MCF 10A (cell line): ENCODE measurements at regions not wholly inside any gene's neighbourhood (a gene's known extent, or its start where the extent isn't known, plus 50 kb on each side); places are given as distances from the start of the nearest gene placed in this dataset.

Experiments
- BruUV-seq: library from RNA; stranded (reverse); fragments of 400-500 nt; replicated peaks from 2 replicates; lab custom pipeline; 2021; lab: Mats Ljungman, UMichigan
- CTCF ChIA-PET: fragments of 300-600 bp; sonication (Branson Sonifier 250); formaldehyde crosslinking; extraction: SDS; loops from one replicate; lab custom pipeline; 2021; ENCODE audit warnings: antibody characterized with exemption, inconsistent platforms; lab: Yijun Ruan, JAX
- POLR2A ChIA-PET: fragments of 300-600, 350-650 bp; sonication (Branson Sonifier 250); formaldehyde crosslinking; extraction: SDS; loops from one replicate; lab custom pipeline; 2020; ENCODE audit warnings: antibody characterized with exemption, inconsistent platforms; lab: Yijun Ruan, JAX
- DNase-seq: peaks from one replicate; pipeline ENCODE4 v3.0.0-alpha.2; 2018; ENCODE audit not compliant: unreplicated experiment
- H3K27ac Mint-ChIP-seq: one replicate; pipeline ENCODE4 v1.8.0; 2022; ENCODE audit warnings: mild to moderate bottlenecking, low read depth, mixed read lengths; ENCODE audit not compliant: unreplicated experiment
- H3K27me3 Mint-ChIP-seq: one replicate; pipeline ENCODE4 v1.8.0; 2022; ENCODE audit warnings: mixed read lengths; ENCODE audit not compliant: insufficient read depth, unreplicated experiment
- H3K36me3 Mint-ChIP-seq: one replicate; pipeline ENCODE4 v1.8.0; 2022; ENCODE audit warnings: mild to moderate bottlenecking, moderate library complexity, mixed read lengths; ENCODE audit not compliant: insufficient read depth, unreplicated experiment
- H3K4me1 Mint-ChIP-seq: one replicate; pipeline ENCODE4 v1.8.0; 2022; ENCODE audit warnings: mixed read lengths; ENCODE audit not compliant: insufficient read depth, unreplicated experiment
- H3K4me3 Mint-ChIP-seq: one replicate; pipeline ENCODE4 v1.8.0; 2022; ENCODE audit warnings: mild to moderate bottlenecking, moderate library complexity, mixed read lengths; ENCODE audit not compliant: unreplicated experiment
- H3K9me3 Mint-ChIP-seq: one replicate; pipeline ENCODE4 v1.8.0; 2022; ENCODE audit warnings: mixed read lengths; ENCODE audit not compliant: unreplicated experiment
- CTCF ChIP-seq: fragments of 200-600 bp; IDR thresholded peaks from one replicate; pipeline ENCODE4 v1.8.0; 2022; ENCODE audit warnings: antibody characterized with exemption, mild to moderate bottlenecking; ENCODE audit not compliant: unreplicated experiment
- intact Hi-C: fragments of 100-400 bp; cut with micrococcal nuclease; formaldehyde crosslinking; loops from 2 replicates; pipeline ENCODE4 v1.14.1; 2022

- Mint-ChIP-seq H3K27me3 (no peaks in the 10 kb centered on the region), H3K4me1 (peaks cover 12% of the 10 kb centered on the region), H3K27ac (peak overlapping the region; percentile 97), H3K9me3 (no peaks in the 10 kb centered on the region), H3K36me3 (no peaks in the 10 kb centered on the region), H3K4me3 (peak overlapping the region; percentile 21)
- ChIA-PET CTCF (interaction anchor here (0.7 to 5.3 kb wide), 4 partner anchors 28 to 275 kb away, joined by 3 to 39 read pairs (median 4); no protein-coding TSS in a partner anchor), POLR2A (interaction anchor here (1.3 to 7.4 kb wide), 6 partner anchors 9 to 40 kb away, joined by 3 to 160 read pairs (median 27); no protein-coding TSS in a partner anchor)
- no TSS peak for BruUV-seq
- intact Hi-C loops = no loop called here
- no peak for TF ChIP-seq CTCF
- no peak for DNase-seq
These were observed 63.8 kb upstream of the WNT7B start for GRCh38 chr22:46040471-46041465.

GRCh38 chr22:46041642-46042041 is 64.7 kb upstream of the WNT7B start:
- peaks cover 12% of the 10 kb centered on the region for H3K4me1 Mint-ChIP-seq
- H3K27ac Mint-ChIP-seq = peak overlapping the region; percentile 97
- TF ChIP-seq CTCF = no peak
- H3K4me3 Mint-ChIP-seq = peak overlapping the region; percentile 21
- no TSS peak for BruUV-seq
- ChIA-PET CTCF (interaction anchor here (0.7 to 5.3 kb wide), 3 partner anchors 34 to 63 kb away, joined by 3 to 39 read pairs (median 3); no protein-coding TSS in a partner anchor), POLR2A (interaction anchor here (0.6 to 7.4 kb wide), 8 partner anchors 9 to 733 kb away, joined by 3 to 160 read pairs (median 10); no protein-coding TSS in a partner anchor)
- intact Hi-C loops = no loop called here
- H3K9me3 Mint-ChIP-seq = no peaks in the 10 kb centered on the region
- no peaks in the 10 kb centered on the region for H3K27me3 Mint-ChIP-seq
- no peaks in the 10 kb centered on the region for H3K36me3 Mint-ChIP-seq
- no peak for DNase-seq

- Mint-ChIP-seq H3K4me1 (peaks cover 12% of the 10 kb centered on the region), H3K27me3 (no peaks in the 10 kb centered on the region), H3K27ac (peak overlapping the region; percentile 97), H3K4me3 (peak overlapping the region; percentile 16), H3K9me3 (no peaks in the 10 kb centered on the region), H3K36me3 (no peaks in the 10 kb centered on the region)
- no peak for TF ChIP-seq CTCF
- ChIA-PET CTCF (interaction anchor here (0.7 to 5.3 kb wide), 3 partner anchors 30 to 49 kb away, joined by 4 to 39 read pairs (median 4); no protein-coding TSS in a partner anchor), POLR2A (interaction anchor here (0.9 to 7.4 kb wide), 9 partner anchors 7 to 42 kb away, joined by 3 to 160 read pairs (median 18); no protein-coding TSS in a partner anchor)
- BruUV-seq = no TSS peak
- no peak for DNase-seq
- intact Hi-C loops = no loop called here
These were observed 65.8 kb upstream of the WNT7B start for GRCh38 chr22:46042786-46043185.

GRCh38 chr22:46043339-46043738 is 66.4 kb upstream of the WNT7B start:
- Mint-ChIP-seq H3K4me3 (peak overlapping the region; percentile 79), H3K27ac (peak overlapping the region; percentile 97), H3K4me1 (peaks cover 12% of the 10 kb centered on the region), H3K27me3 (no peaks in the 10 kb centered on the region), H3K36me3 (no peaks in the 10 kb centered on the region), H3K9me3 (no peaks in the 10 kb centered on the region)
- TSS peak; percentile 53 for BruUV-seq
- no peak for TF ChIP-seq CTCF
- ChIA-PET CTCF (interaction anchor here (0.7 to 5.3 kb wide), 4 partner anchors 30 to 49 kb away, joined by 4 to 39 read pairs (median 4); no protein-coding TSS in a partner anchor), POLR2A (interaction anchor here (0.6 to 7.4 kb wide), 14 partner anchors 8 to 69 kb away, joined by 3 to 160 read pairs (median 14); no protein-coding TSS in a partner anchor)
- DNase-seq = no peak
- intact Hi-C loops = no loop called here
